NCI-H1417 treated with DMSO at 0.1 percent for 48 hours (cell line): ENCODE measurements at regions not wholly inside any gene's neighbourhood (a gene's known extent, or its start where the extent isn't known, plus 50 kb on each side); places are given as distances from the start of the nearest gene placed in this dataset.

Experiments used
- DNase-seq: peaks from one replicate; lab custom pipeline; 2025; lab: John Stamatoyannopoulos, UW

GRCh38 chrX:137483554-137483953 lies 82.4 kb upstream of the ZIC3 start:
- DNase-seq, result no peak

- DNase-seq, result no peak
Measured at GRCh38 chrX:137482136-137482535, 83.8 kb upstream of the ZIC3 start.

GRCh38 chrX:137479386-137479785 lies 86.5 kb upstream of the ZIC3 start:
- DNase-seq, result no peak

- DNase-seq, result no peak
Measured at GRCh38 chrX:137441711-137442110, 124.2 kb upstream of the ZIC3 start.

- no peak for DNase-seq
Measured at GRCh38 chrX:137432609-137433008, 133.3 kb upstream of the ZIC3 start.

- DNase-seq, result no peak
Measured at GRCh38 chrX:137431693-137432488, 134.0 kb upstream of the ZIC3 start.

GRCh38 chrX:137430984-137431475 lies 134.9 kb upstream of the ZIC3 start:
- DNase-seq, result no peak

- no peak for DNase-seq
Measured at GRCh38 chrX:137430301-137430700, 135.6 kb upstream of the ZIC3 start.

GRCh38 chrX:137428766-137429591 lies 136.9 kb upstream of the ZIC3 start:
- no peak for DNase-seq

GRCh38 chrX:137428221-137428661 lies 137.7 kb upstream of the ZIC3 start:
- no peak for DNase-seq

GRCh38 chrX:137427816-137428215 lies 138.1 kb upstream of the ZIC3 start:
- DNase-seq, result no peak

GRCh38 chrX:137427426-137427778 lies 138.5 kb upstream of the ZIC3 start:
- DNase-seq, result no peak

GRCh38 chrX:137426695-137427425 lies 139.1 kb upstream of the ZIC3 start:
- DNase-seq, result peak; percentile 41

- DNase-seq, result no peak
Measured at GRCh38 chrX:137425986-137426385, 139.9 kb upstream of the ZIC3 start.

- DNase-seq, result no peak
Measured at GRCh38 chrX:137425273-137425902, 140.5 kb upstream of the ZIC3 start.

- DNase-seq, result no peak
Measured at GRCh38 chrX:137424679-137425078, 141.2 kb upstream of the ZIC3 start.

- no peak for DNase-seq
Measured at GRCh38 chrX:137423241-137423640, 142.7 kb upstream of the ZIC3 start.

GRCh38 chrX:137418086-137418485 lies 147.8 kb upstream of the ZIC3 start:
- no peak for DNase-seq

- DNase-seq, result no peak
Measured at GRCh38 chrX:137413190-137413589, 152.7 kb upstream of the ZIC3 start.

GRCh38 chrX:137405449-137406140 lies 160.3 kb upstream of the ZIC3 start:
- DNase-seq, result no peak

- no peak for DNase-seq
Measured at GRCh38 chrX:137401092-137401491, 164.8 kb upstream of the ZIC3 start.
